OCI-LY7 (cell line): ENCODE measurements at regions not wholly inside any gene's neighbourhood (a gene's known extent, or its start where the extent isn't known, plus 50 kb on each side); places are given as distances from the start of the nearest gene placed in this dataset.

Experiments used
- EZH2phosphoT487 ChIP-seq: fragments of 200-600 bp; sonication (generic); IDR thresholded peaks from 2 replicates; pipeline ENCODE4 v1.6.1; 2018; ENCODE audit warnings: low read depth, borderline replicate concordance, mild to moderate bottlenecking, mixed run types, antibody characterized with exemption, low read length, moderate library complexity, mixed read lengths
- TF ChIP-seq, protein P1 (sequence below): fragments of 200-600 bp; sonication (generic); conservative IDR thresholded peaks from 2 replicates; pipeline ENCODE4 v1.5.1; 2014; ENCODE audit warnings: mild to moderate bottlenecking, antibody characterized with exemption, low read length, moderate library complexity, mixed read lengths

DNA sequence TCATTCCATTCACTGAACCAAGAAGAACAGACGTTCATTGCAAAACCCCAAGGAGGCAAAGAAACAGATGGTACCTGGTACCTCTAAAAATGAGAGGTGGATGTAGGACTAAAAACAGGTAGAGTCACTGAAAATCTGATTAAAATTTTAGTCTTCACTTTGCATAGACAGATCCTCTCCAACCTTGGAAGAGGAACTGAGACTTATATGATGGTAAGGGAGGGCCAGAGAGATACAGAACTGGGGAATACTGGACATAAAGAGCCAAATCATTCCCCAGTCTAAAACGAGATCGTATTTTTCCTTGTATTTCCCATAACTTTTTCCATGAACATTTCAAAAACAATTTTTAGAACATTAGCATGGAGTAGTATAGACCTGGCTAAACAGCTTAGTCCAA, 59.7 kb upstream of the SPOPL start:
- TF ChIP-seq, protein P1, sequence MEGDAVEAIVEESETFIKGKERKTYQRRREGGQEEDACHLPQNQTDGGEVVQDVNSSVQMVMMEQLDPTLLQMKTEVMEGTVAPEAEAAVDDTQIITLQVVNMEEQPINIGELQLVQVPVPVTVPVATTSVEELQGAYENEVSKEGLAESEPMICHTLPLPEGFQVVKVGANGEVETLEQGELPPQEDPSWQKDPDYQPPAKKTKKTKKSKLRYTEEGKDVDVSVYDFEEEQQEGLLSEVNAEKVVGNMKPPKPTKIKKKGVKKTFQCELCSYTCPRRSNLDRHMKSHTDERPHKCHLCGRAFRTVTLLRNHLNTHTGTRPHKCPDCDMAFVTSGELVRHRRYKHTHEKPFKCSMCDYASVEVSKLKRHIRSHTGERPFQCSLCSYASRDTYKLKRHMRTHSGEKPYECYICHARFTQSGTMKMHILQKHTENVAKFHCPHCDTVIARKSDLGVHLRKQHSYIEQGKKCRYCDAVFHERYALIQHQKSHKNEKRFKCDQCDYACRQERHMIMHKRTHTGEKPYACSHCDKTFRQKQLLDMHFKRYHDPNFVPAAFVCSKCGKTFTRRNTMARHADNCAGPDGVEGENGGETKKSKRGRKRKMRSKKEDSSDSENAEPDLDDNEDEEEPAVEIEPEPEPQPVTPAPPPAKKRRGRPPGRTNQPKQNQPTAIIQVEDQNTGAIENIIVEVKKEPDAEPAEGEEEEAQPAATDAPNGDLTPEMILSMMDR = no peak
- no peak for TF ChIP-seq EZH2phosphoT487
